Esophagus squamous epithelium (tissue), 4 donors: ENCODE measurements at regions not wholly inside any gene's neighbourhood (a gene's known extent, or its start where the extent isn't known, plus 50 kb on each side); places are given as distances from the start of the nearest gene placed in this dataset.

Experiments used
- CTCF ChIP-seq, 6 experiments: fragments of 450-650 bp in 4 of 6; fragments of 200-600 bp in 2 of 6; sonication (generic) in 2 of 6; IDR thresholded peaks; one replicate each; pipeline ENCODE4 v1.5.1; 2016 to 2019; ENCODE audit warnings: antibody characterized with exemption in 6 of 6, mild to moderate bottlenecking in 4 of 6, moderate library complexity in 4 of 6
- POLR2A ChIP-seq, 4 donors: fragments of 450-650 bp; IDR thresholded peaks; one replicate each; pipeline ENCODE4 v1.6.1; 2017; ENCODE audit warnings: antibody characterized with exemption in 4 of 4, mild to moderate bottlenecking in 4 of 4, moderate library complexity in 3 of 4

- no peak for TF ChIP-seq CTCF (IDR thresholded peaks at IDR 0.05)
- no peak for TF ChIP-seq POLR2A (IDR thresholded peaks at IDR 0.05)
These were observed 1559.7 kb upstream of the AGA start for GRCh38 chr4:179001918-179002317.
